H1 (cell line): ENCODE measurements at regions not wholly inside any gene's neighbourhood (a gene's known extent, or its start where the extent isn't known, plus 50 kb on each side); places are given as distances from the start of the nearest gene placed in this dataset.

Experiments
- ATF2 ChIP-seq: IDR thresholded peaks from 2 replicates; pipeline ENCODE4 v1.6.1; 2012; ENCODE audit warnings: low read length, inconsistent platforms
- CHD7 ChIP-seq: fragments of 300-600 bp; sonication (generic); IDR thresholded peaks from 2 replicates; pipeline ENCODE4 v1.7.1; 2012; ENCODE audit warnings: low read length, moderate library complexity, mild to moderate bottlenecking, inconsistent platforms; ENCODE audit not compliant: insufficient replicate concordance
- E2F6 ChIP-seq: IDR thresholded peaks from 2 replicates; pipeline ENCODE4 v1.6.1; 2012; ENCODE audit warnings: inconsistent platforms
- FOSL1 ChIP-seq: IDR thresholded peaks from 2 replicates; pipeline ENCODE4 v1.6.1; 2011; ENCODE audit warnings: mild to moderate bottlenecking, low read depth, low read length, moderate library complexity; ENCODE audit not compliant: insufficient read depth
- SAP30 ChIP-seq: fragments of 300-600 bp; sonication (generic); IDR thresholded peaks from 2 replicates; pipeline ENCODE4 v1.7.1; 2012; ENCODE audit warnings: low read length, moderate library complexity, mild to moderate bottlenecking, inconsistent platforms; ENCODE audit not compliant: insufficient read depth, insufficient replicate concordance

GRCh38 chr21:18468790-18469189 lies 65.2 kb upstream of the TMPRSS15 start (continued):
- TF ChIP-seq CHD7: no peak
- TF ChIP-seq E2F6: no peak
- TF ChIP-seq ATF2: no peak
- no peak for TF ChIP-seq SAP30
- no peak for TF ChIP-seq FOSL1
- TF ChIP-seq, all 59 proteins: peak for 0
